Sigmoid colon (tissue), 6 donors: ENCODE measurements at regions not wholly inside any gene's neighbourhood (a gene's known extent, or its start where the extent isn't known, plus 50 kb on each side); places are given as distances from the start of the nearest gene placed in this dataset.

Experiments used
- DNase-seq: peaks from one replicate; pipeline ENCODE4 v3.0.0-alpha.2; 2019
- H3K27ac ChIP-seq, 4 donors: fragments of 200-600 bp; sonication (generic); one replicate each; pipeline ENCODE4 v1.5.1; 2016 to 2019; ENCODE audit warnings: mild to moderate bottlenecking in 1 of 4
- H3K27me3 ChIP-seq, 3 donors: fragments of 200-600 bp; sonication (generic); one replicate each; pipeline ENCODE4 v1.5.1; 2019; ENCODE audit warnings: mild to moderate bottlenecking in 1 of 3
- H3K36me3 ChIP-seq, 4 donors: fragments of 200-600 bp; sonication (generic); one replicate each; pipeline ENCODE4 v1.5.1; 2016 to 2019
- H3K4me1 ChIP-seq, 4 donors: fragments of 200-600 bp; sonication (generic); one replicate each; pipeline ENCODE4 v1.5.1; 2017 to 2019
- H3K4me3 ChIP-seq, 4 donors: fragments of 200-600 bp; sonication (generic); one replicate each; pipeline ENCODE4 v1.5.1; 2017 to 2019; ENCODE audit warnings: mild to moderate bottlenecking in 2 of 4, moderate library complexity in 1 of 4
- H3K9me3 ChIP-seq, 4 donors: fragments of 200-600 bp in 3 of 4; sonication (generic) in 3 of 4; one replicate each; pipeline versions ENCODE4 v1.5.1 to v1.6.1; 2013 to 2019
- EP300 ChIP-seq, 4 donors: sonication (generic); formaldehyde crosslinking; IDR thresholded peaks; one replicate each; pipeline ENCODE4 v1.6.1; 2017; ENCODE audit warnings: antibody characterized with exemption in 4 of 4
- POLR2A ChIP-seq, 2 donors: fragments of 450-650 bp; IDR thresholded peaks; one replicate each; pipeline ENCODE4 v1.6.1; 2016; ENCODE audit warnings: antibody characterized with exemption in 2 of 2, mild to moderate bottlenecking in 2 of 2, moderate library complexity in 2 of 2
- POLR2AphosphoS5 ChIP-seq, 4 donors: sonication (generic); formaldehyde crosslinking; IDR thresholded peaks; one replicate each; pipeline ENCODE4 v1.6.1; 2017; ENCODE audit warnings: antibody characterized with exemption in 4 of 4
- WGBS, 2 donors: extraction: QIAGEN DNeasy Blood & Tissue Kit; methylation state at CpG; one replicate each; pipeline ENCODE4 v1.1.7; 2013; 5-methylcytosine and 5-hydroxymethylcytosine counted together
- intact Hi-C: fragments of 100-400 bp; cut with DNase I; formaldehyde crosslinking; loops from one replicate; pipeline ENCODE4 v1.15.1; 2023
- TF ChIP-seq, protein P1 (sequence below), 4 experiments: fragments of 450-650 bp in 3 of 4; fragments of 200-600 bp in 1 of 4; IDR thresholded peaks; one replicate each; pipeline ENCODE4 v1.5.1; 2016 to 2019; ENCODE audit warnings: antibody characterized with exemption in 4 of 4, mild to moderate bottlenecking in 3 of 4, moderate library complexity in 2 of 4
- donor health status: healthy with polysubstance abuse.
- donor health status: healthy.

DNA sequence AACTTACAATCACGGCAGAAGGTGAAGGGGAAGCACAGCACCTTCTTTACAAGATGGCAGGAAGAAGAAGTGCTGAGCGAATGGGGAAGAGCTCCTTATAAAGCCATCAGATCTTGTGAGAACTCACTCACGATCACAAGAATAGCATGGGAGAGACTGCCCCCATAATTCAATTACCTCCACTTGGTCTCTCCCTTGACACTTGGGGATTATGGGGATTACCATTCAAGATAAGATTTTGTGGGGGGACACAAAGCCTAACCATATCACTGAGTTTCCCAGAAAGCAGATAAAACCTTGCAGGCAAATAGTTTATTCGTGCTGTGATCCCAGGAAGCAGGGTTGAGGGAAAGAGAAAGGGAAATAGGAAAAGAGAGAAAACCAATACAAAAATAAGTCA is 69.0 kb upstream of the GYPA start:
- peaks cover 0 to 3% (median 0%) of the 10 kb centered on the region in 4 donors for H3K9me3 ChIP-seq
- intact Hi-C loops = no loop called here
- DNase-seq = no peak
- peaks cover 0 to 2% (median 1%) of the 10 kb centered on the region in 4 donors for H3K4me1 ChIP-seq
- H3K27ac ChIP-seq = no peak overlapping the region
- no peaks in the 10 kb centered on the region for H3K36me3 ChIP-seq
- TF ChIP-seq POLR2AphosphoS5 (IDR thresholded peaks at IDR 0.05) (no peak), EP300 (IDR thresholded peaks at IDR 0.05) (no peak)
- 63 to 77% methylated on average over 4 of the region's 4 CpGs for WGBS, 2 donors
- H3K4me3 ChIP-seq = no peak overlapping the region
- no peaks in the 10 kb centered on the region for H3K27me3 ChIP-seq

DNA sequence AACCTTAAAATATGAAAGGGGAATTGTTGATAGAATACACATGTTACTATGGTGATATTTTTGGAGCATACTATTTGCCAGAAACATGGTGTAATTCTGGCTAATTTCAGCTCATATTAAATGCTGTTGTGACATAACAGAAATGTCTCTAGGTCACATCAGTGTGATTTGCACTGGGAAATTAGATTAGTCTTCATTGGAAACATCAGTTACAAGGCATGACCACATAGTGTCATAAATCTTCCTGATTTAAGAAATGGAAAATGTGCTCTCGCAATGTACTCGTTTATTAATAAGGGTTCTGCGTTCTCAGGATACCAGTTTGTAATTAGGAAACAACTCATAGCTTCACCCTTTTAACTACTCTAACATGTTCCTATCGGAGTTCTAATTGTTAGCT is 72.9 kb upstream of the GYPA start:
- H3K9me3 ChIP-seq = peaks cover 0 to 3% (median 0%) of the 10 kb centered on the region in 4 donors
- no peaks in the 10 kb centered on the region for H3K27me3 ChIP-seq
- no peak for DNase-seq
- WGBS, 2 donors = 91 to 93% methylated on average over 4 of the region's 4 CpGs
- intact Hi-C loops = no loop called here
- H3K4me3 ChIP-seq = no peak overlapping the region
- H3K4me1 ChIP-seq = no peaks in the 10 kb centered on the region
- TF ChIP-seq POLR2AphosphoS5 (IDR thresholded peaks at IDR 0.05) (no peak), POLR2A (IDR thresholded peaks at IDR 0.05) (no peak), EP300 (IDR thresholded peaks at IDR 0.05) (no peak)
- TF ChIP-seq, protein P1, sequence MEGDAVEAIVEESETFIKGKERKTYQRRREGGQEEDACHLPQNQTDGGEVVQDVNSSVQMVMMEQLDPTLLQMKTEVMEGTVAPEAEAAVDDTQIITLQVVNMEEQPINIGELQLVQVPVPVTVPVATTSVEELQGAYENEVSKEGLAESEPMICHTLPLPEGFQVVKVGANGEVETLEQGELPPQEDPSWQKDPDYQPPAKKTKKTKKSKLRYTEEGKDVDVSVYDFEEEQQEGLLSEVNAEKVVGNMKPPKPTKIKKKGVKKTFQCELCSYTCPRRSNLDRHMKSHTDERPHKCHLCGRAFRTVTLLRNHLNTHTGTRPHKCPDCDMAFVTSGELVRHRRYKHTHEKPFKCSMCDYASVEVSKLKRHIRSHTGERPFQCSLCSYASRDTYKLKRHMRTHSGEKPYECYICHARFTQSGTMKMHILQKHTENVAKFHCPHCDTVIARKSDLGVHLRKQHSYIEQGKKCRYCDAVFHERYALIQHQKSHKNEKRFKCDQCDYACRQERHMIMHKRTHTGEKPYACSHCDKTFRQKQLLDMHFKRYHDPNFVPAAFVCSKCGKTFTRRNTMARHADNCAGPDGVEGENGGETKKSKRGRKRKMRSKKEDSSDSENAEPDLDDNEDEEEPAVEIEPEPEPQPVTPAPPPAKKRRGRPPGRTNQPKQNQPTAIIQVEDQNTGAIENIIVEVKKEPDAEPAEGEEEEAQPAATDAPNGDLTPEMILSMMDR (IDR thresholded peaks at IDR 0.05) = no peak
- no peaks in the 10 kb centered on the region for H3K36me3 ChIP-seq
- no peak overlapping the region for H3K27ac ChIP-seq

DNA sequence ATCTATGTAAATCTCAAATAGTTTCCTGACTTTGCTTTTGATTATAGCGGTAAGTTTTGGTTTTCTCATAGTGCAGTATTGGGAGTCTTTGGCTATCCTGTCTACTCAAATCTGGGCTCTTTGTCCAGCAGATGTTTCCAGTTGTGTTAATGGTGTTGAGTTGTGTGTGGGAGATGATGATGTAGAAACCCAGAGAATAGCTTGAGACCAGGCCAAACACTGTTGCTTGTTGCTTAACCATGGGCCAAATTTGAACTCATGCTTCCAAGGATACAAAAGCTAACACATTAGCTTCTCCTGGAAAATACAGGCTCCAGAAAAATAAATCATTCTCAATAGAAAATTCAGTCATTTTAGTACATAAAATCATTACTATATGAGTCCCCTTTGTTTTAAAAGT is 82.6 kb upstream of the GYPA start:
- Histone ChIP-seq H3K27me3 (no peaks in the 10 kb centered on the region), H3K36me3 (no peaks in the 10 kb centered on the region), H3K9me3 (no peaks in the 10 kb centered on the region), H3K27ac (no peak overlapping the region), H3K4me3 (no peak overlapping the region), H3K4me1 (peaks cover 0 to 2% (median 0%) of the 10 kb centered on the region in 4 donors)
- TF ChIP-seq, protein P1 (IDR thresholded peaks at IDR 0.05) = no peak
- TF ChIP-seq EP300 (IDR thresholded peaks at IDR 0.05) = no peak
- TF ChIP-seq POLR2A (IDR thresholded peaks at IDR 0.05) = no peak
- DNase-seq = no peak
- intact Hi-C loops = no loop called here
- WGBS, 2 donors = 78 to 81% methylated on average over 1 of the region's 1 CpG

DNA sequence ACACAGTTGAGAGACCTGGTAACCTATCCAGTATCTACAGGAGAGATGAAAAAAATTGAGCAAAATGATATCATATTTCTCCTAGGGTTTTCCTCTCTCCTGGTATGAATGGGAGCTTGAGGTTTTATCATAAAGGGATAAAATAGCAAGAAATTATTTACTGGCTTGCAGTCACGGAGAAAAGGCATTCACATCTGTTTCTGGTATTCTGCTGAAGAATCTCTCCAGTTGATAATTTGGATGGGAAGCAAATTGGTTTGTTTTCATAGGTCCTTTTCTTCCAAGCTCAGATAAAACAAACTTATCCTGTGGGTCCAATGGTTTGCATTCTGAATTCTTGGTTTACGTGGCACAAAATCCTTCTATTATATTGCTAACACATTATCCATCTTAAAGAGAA is 83.1 kb upstream of the GYPA start:
- H3K4me3 ChIP-seq = no peak overlapping the region
- H3K27ac ChIP-seq = no peak overlapping the region
- no peaks in the 10 kb centered on the region for H3K9me3 ChIP-seq
- DNase-seq = no peak
- TF ChIP-seq POLR2A (IDR thresholded peaks at IDR 0.05) = no peak
- TF ChIP-seq, protein P1 (IDR thresholded peaks at IDR 0.05) = no peak
- 81 to 88% methylated on average over 2 of the region's 2 CpGs for WGBS, 2 donors
- H3K4me1 ChIP-seq = peaks cover 0 to 7% (median 0%) of the 10 kb centered on the region in 4 donors
- H3K36me3 ChIP-seq = no peaks in the 10 kb centered on the region
- intact Hi-C loops = no loop called here
- no peaks in the 10 kb centered on the region for H3K27me3 ChIP-seq

DNA sequence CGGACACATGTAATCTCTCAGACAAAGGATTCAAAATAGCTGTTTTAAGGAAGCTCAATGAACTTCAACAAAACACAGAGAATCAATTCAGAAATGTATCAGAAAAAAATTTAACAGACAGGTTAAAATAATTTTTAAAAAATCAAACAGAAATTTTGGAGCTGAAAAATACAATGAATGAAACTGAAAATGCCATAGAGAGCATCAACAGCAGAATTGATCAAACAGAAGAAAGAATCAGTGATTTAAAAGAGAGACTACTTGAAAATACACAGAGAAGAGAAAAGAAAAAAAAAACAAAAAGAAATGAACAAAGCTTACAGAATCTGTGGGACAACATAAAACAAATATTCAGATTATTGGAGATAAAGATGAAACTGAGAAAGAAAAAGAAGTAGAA is 118.8 kb upstream of the GYPA start:
- TF ChIP-seq EP300 (IDR thresholded peaks at IDR 0.05) = no peak
- no peak for TF ChIP-seq POLR2AphosphoS5 (IDR thresholded peaks at IDR 0.05)
- TF ChIP-seq, protein P1 (IDR thresholded peaks at IDR 0.05) = no peak
- TF ChIP-seq POLR2A (IDR thresholded peaks at IDR 0.05) = no peak
- Histone ChIP-seq H3K9me3 (peaks cover 0 to 3% (median 0%) of the 10 kb centered on the region in 4 donors), H3K4me3 (no peak overlapping the region), H3K4me1 (no peaks in the 10 kb centered on the region), H3K27me3 (no peaks in the 10 kb centered on the region), H3K27ac (no peak overlapping the region), H3K36me3 (no peaks in the 10 kb centered on the region)
- DNase-seq = no peak
- 95 to 99% methylated on average over 1 of the region's 1 CpG for WGBS, 2 donors
- intact Hi-C loops = no loop called here
